Panc1 (cell line): ENCODE measurements at regions not wholly inside any gene's neighbourhood (a gene's known extent, or its start where the extent isn't known, plus 50 kb on each side); places are given as distances from the start of the nearest gene placed in this dataset.

Experiments used
- ATAC-seq: fragments of 200-7000 bp; cut with Tn5 transposase; 2 replicates; pipeline ENCODE4 v1.9.1; 2020; ENCODE audit warnings: mild to moderate bottlenecking, moderate library complexity
- BruUV-seq: library from RNA; stranded (reverse); fragments of 400-500 nt; replicated peaks from 2 replicates; lab custom pipeline; 2021; lab: Mats Ljungman, UMichigan
- CTCF ChIA-PET: fragments of 300-600 bp; sonication (Branson Sonifier 250); formaldehyde crosslinking; loops from one replicate; lab custom pipeline; 2022; ENCODE audit warnings: antibody characterized with exemption; lab: Charles Lee
- POLR2A ChIA-PET: fragments of 300-600 bp; sonication (Branson Sonifier 250); formaldehyde crosslinking; loops from one replicate; lab custom pipeline; 2022; ENCODE audit warnings: antibody characterized with exemption; lab: Charles Lee
- DNase-seq: peaks from one replicate; pipeline ENCODE4 v3.0.0-alpha.2; 2010; ENCODE audit warnings: low read depth, low spot score
- H3K27ac ChIP-seq: 2 replicates; pipeline ENCODE4 v1.5.1; 2011; ENCODE audit warnings: mild to moderate bottlenecking, low read length, inconsistent platforms
- H3K27me3 ChIP-seq: fragments of 200-500 bp; sonication (Bioruptor generic); 2 replicates; pipeline ENCODE4 v1.6.0; 2014; ENCODE audit warnings: low read length, inconsistent platforms; ENCODE audit not compliant: control insufficient read depth, insufficient read depth
- H3K36me3 ChIP-seq: fragments of 200-500 bp; sonication (Bioruptor generic); 2 replicates; pipeline ENCODE4 v1.5.1; 2014; ENCODE audit warnings: inconsistent platforms, mild to moderate bottlenecking, low read length, moderate library complexity; ENCODE audit not compliant: control insufficient read depth, insufficient read depth
- H3K4me1 ChIP-seq: 2 replicates; pipeline ENCODE4 v1.5.1; 2011; ENCODE audit warnings: inconsistent platforms, mild to moderate bottlenecking, low read length, moderate library complexity; ENCODE audit not compliant: control insufficient read depth, insufficient read depth
- H3K4me3 ChIP-seq, 2 experiments: 2 replicates each; pipeline ENCODE4 v1.5.1; 2011 to 2012; ENCODE audit warnings: low read depth in 2 of 2, low read length in 2 of 2, mild to moderate bottlenecking in 2 of 2, inconsistent platforms in 1 of 2, moderate library complexity in 1 of 2
- H3K9me3 ChIP-seq: fragments of 200-500 bp; sonication (Bioruptor generic); 2 replicates; pipeline ENCODE4 v1.5.1; 2014; ENCODE audit warnings: low read depth, mild to moderate bottlenecking, inconsistent platforms, low read length, moderate library complexity; ENCODE audit not compliant: control insufficient read depth, insufficient read depth
- POLR2AphosphoS5 ChIP-seq: IDR thresholded peaks from 2 replicates; pipeline ENCODE4 v1.6.1; 2012; ENCODE audit warnings: mild to moderate bottlenecking, low read depth, low read length, moderate library complexity
- REST ChIP-seq, 2 experiments: IDR thresholded peaks; 2 replicates each; pipeline ENCODE4 v1.6.1; 2011 to 2012; ENCODE audit warnings: low read depth in 2 of 2, control low read depth in 1 of 2, low read length in 1 of 2, mild to moderate bottlenecking in 1 of 2, moderate library complexity in 1 of 2; ENCODE audit not compliant: insufficient read depth in 1 of 2
- SIN3A ChIP-seq: IDR thresholded peaks from 2 replicates; pipeline ENCODE4 v1.6.1; 2012; ENCODE audit warnings: low read depth, mild to moderate bottlenecking, low read length, moderate library complexity, borderline replicate concordance; ENCODE audit not compliant: insufficient read depth
- TCF7L2 ChIP-seq: IDR thresholded peaks from 2 replicates; pipeline ENCODE4 v1.6.1; 2011; ENCODE audit warnings: mild to moderate bottlenecking, low read depth, low read length, inconsistent platforms
- in situ Hi-C: cut with HindIII; loops from 2 replicates; pipeline ENCODE4 v1.10.0; 2016; ENCODE audit warnings: low sequenced_read_pairs, low pct_unique_long_range_greater_than_20kb
- intact Hi-C: fragments of 100-400 bp; cut with micrococcal nuclease; formaldehyde crosslinking; loops from one replicate; pipeline ENCODE4 v1.10.0; 2022; ENCODE audit not compliant: unreplicated experiment
- TF ChIP-seq, protein P1 (sequence below): fragments of 450-650 bp; IDR thresholded peaks from 2 replicates; pipeline ENCODE4 v1.5.1; 2017; ENCODE audit warnings: mild to moderate bottlenecking

DNA sequence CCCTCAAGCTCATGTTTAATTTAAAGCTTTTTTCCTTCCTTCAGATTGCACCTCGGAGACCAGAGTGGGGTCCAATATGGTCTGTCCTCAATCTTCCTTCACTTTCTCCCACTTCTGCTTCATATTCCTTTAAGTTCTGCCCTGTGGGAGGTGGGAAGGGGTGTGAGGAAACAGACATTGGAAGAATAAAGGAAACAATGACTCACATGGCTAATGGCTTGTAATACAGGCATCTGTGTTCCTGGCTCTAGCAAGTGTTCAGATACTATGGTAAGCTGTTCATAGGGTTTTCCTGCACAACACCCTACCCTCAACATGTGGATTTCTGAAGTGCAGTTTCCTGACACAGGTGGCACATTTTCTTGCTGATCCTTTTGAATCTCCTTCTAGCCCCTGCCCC lies 209.5 kb downstream of the PIK3C3 start:
- TF ChIP-seq POLR2AphosphoS5 (no peak), TCF7L2 (no peak), REST (IDR thresholded peaks at IDR 0.05; ENCODE audit: insufficient read depth in 1 of 2, low read depth in 2 of 2, low read length in 1 of 2) (no peak), SIN3A (no peak)
- TF ChIP-seq, protein P1, sequence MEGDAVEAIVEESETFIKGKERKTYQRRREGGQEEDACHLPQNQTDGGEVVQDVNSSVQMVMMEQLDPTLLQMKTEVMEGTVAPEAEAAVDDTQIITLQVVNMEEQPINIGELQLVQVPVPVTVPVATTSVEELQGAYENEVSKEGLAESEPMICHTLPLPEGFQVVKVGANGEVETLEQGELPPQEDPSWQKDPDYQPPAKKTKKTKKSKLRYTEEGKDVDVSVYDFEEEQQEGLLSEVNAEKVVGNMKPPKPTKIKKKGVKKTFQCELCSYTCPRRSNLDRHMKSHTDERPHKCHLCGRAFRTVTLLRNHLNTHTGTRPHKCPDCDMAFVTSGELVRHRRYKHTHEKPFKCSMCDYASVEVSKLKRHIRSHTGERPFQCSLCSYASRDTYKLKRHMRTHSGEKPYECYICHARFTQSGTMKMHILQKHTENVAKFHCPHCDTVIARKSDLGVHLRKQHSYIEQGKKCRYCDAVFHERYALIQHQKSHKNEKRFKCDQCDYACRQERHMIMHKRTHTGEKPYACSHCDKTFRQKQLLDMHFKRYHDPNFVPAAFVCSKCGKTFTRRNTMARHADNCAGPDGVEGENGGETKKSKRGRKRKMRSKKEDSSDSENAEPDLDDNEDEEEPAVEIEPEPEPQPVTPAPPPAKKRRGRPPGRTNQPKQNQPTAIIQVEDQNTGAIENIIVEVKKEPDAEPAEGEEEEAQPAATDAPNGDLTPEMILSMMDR, result no peak
- no peak overlapping the region for H3K27ac ChIP-seq
- ATAC-seq (no peak), DNase-seq (no peak)
- POLR2A ChIA-PET, result no interaction called here
- H3K4me3 ChIP-seq, result no peak overlapping the region
- intact Hi-C loops (no loop called here), in situ Hi-C loops (no loop called here)
- H3K4me1 ChIP-seq, result no peaks in the 10 kb centered on the region
- no peaks in the 10 kb centered on the region for H3K36me3 ChIP-seq
- CTCF ChIA-PET, result no interaction called here
- BruUV-seq, result no TSS peak
- H3K9me3 ChIP-seq, result no peaks in the 10 kb centered on the region
- no peaks in the 10 kb centered on the region for H3K27me3 ChIP-seq

GRCh38 chr18:42165922-42166513 lies 211.0 kb downstream of the PIK3C3 start:
- in situ Hi-C loops, result no loop called here

More at GRCh38 chr18:42165922-42166513, 211.0 kb downstream of the PIK3C3 start:
- intact Hi-C loops, result no loop called here
- Histone ChIP-seq H3K4me3 (no peak overlapping the region), H3K27me3 (no peaks in the 10 kb centered on the region), H3K27ac (no peak overlapping the region), H3K36me3 (no peaks in the 10 kb centered on the region), H3K9me3 (no peaks in the 10 kb centered on the region), H3K4me1 (no peaks in the 10 kb centered on the region)
- BruUV-seq, result no TSS peak
- ATAC-seq (no peak), DNase-seq (no peak)
- TF ChIP-seq SIN3A, result no peak
- TF ChIP-seq, protein P1, result no peak
- TF ChIP-seq REST (IDR thresholded peaks at IDR 0.05; ENCODE audit: insufficient read depth in 1 of 2, low read depth in 2 of 2, low read length in 1 of 2), result no peak
- TF ChIP-seq POLR2AphosphoS5, result no peak
- POLR2A ChIA-PET, result no interaction called here
- CTCF ChIA-PET, result no interaction called here
